ENCODE measurements at regions not wholly inside any gene's neighbourhood (a gene's known extent, or its start where the extent isn't known, plus 50 kb on each side); places are given as distances from the start of the nearest gene placed in this dataset.

DNA sequence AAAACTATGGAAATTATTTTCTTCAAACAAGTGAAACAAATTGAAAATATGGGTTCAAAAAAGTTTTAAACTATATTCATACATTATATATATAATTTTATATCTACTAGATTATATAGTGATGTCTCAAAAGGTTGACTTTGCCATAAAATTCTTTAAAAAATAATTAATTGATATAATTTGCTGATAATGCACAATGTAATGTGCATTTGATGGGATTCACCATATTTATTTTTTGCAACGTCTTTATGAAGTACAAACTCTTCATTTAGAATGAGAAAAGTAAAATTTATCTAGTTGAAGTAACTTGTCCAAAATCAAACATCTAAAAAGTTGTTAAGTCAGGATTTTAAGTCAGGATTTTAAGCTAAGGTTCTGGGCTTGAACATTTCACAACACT is 1954.5 kb upstream of the PCDH20 start:
- Histone ChIP-seq H3K27me3 (no peaks in the 10 kb centered on the region), H3K36me3 (no peaks in the 10 kb centered on the region), H3K9me3 (no peaks in the 10 kb centered on the region), H3K27ac (no peak overlapping the region), H3K4me3 (no peak overlapping the region), H3K4me1 (no peaks in the 10 kb centered on the region)
- DNase-seq (ENCODE audit: low spot score), result no peak
- TF ChIP-seq, protein P1, sequence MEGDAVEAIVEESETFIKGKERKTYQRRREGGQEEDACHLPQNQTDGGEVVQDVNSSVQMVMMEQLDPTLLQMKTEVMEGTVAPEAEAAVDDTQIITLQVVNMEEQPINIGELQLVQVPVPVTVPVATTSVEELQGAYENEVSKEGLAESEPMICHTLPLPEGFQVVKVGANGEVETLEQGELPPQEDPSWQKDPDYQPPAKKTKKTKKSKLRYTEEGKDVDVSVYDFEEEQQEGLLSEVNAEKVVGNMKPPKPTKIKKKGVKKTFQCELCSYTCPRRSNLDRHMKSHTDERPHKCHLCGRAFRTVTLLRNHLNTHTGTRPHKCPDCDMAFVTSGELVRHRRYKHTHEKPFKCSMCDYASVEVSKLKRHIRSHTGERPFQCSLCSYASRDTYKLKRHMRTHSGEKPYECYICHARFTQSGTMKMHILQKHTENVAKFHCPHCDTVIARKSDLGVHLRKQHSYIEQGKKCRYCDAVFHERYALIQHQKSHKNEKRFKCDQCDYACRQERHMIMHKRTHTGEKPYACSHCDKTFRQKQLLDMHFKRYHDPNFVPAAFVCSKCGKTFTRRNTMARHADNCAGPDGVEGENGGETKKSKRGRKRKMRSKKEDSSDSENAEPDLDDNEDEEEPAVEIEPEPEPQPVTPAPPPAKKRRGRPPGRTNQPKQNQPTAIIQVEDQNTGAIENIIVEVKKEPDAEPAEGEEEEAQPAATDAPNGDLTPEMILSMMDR (IDR thresholded peaks at IDR 0.05), result no peak

DNA sequence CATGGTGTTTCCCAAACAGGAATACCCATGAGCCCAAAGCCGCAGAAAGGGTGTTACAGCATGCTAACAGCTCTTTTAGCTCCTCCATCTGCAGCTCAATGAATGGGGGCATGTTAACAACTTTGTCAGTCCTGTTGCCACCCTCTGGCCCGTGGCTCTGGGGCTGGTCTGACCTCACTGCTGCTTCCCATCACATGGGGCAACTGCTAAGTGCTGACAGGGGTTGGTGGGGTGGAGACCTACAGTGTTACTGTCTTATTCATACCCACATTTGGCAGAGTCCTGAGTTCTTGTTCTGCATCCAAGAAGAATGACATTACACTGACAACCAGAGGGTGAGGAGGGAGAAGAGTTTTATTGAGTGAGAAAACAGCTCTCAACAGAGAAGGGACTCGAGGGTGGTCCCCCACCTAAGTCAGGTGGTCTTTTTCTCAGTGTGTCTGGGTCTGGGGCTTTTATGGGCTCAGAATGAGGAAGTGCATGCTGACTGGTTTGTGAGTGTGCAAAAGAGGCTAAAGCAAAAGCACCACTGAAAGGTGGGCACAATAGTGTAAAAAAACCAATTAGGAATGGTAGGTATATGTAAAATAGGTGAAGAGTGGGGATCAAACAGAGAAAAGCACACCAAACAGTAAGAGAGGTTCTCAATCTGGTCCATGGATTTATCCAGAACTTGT is 1952.0 kb upstream of the PCDH20 start:
- no peak overlapping the region for H3K27ac ChIP-seq
- H3K4me1 ChIP-seq, result no peaks in the 10 kb centered on the region
- H3K9me3 ChIP-seq, result no peaks in the 10 kb centered on the region
- no peaks in the 10 kb centered on the region for H3K27me3 ChIP-seq
- no peak for DNase-seq (ENCODE audit: low spot score)
- no peaks in the 10 kb centered on the region for H3K36me3 ChIP-seq
- TF ChIP-seq, protein P1 (IDR thresholded peaks at IDR 0.05), result no peak
- H3K4me3 ChIP-seq, result no peak overlapping the region

DNA sequence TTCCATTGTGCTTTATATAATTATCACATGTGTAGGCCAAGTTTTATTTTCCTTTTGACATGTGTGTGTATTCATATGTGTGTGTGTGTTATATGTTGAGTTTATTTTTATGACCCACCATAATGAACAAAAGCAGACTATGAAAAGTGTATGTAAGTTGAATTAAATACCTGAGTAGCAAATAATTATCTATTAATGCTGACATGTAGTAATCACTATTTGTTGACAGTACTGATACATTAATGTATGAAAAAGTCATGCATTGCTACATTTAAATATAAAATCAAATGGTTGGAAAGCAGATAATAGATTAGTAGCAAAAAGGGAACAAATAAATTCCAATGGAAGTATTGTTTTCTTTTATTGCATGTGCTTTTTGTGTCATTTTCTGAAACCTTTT is 1948.5 kb upstream of the PCDH20 start:
- TF ChIP-seq, protein P1 (IDR thresholded peaks at IDR 0.05), result no peak
- no peaks in the 10 kb centered on the region for H3K36me3 ChIP-seq
- H3K27me3 ChIP-seq, result no peaks in the 10 kb centered on the region
- H3K4me1 ChIP-seq, result no peaks in the 10 kb centered on the region
- no peak for DNase-seq (ENCODE audit: low spot score)
- H3K9me3 ChIP-seq, result no peaks in the 10 kb centered on the region
- H3K27ac ChIP-seq, result no peak overlapping the region
- no peak overlapping the region for H3K4me3 ChIP-seq

DNA sequence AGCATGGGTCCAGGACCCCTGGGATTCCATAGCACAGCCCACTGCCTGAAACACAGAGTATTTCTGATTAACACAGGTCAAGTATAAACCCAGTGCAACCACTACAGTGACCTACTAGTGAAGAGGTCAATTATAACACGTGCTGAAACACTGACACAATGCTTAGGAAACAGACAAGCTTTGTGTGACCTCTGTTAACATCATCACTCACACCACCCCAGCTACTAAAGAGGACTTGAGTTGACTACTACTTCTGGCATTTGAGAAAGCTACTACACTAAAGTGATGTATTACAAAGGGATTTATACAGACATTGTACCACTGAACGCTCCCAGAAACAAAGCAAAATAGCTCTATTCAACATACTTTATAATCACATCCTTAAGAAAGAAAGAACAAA is 1935.9 kb upstream of the PCDH20 start:
- no peaks in the 10 kb centered on the region for H3K27me3 ChIP-seq
- no peaks in the 10 kb centered on the region for H3K36me3 ChIP-seq
- no peaks in the 10 kb centered on the region for H3K9me3 ChIP-seq
- H3K27ac ChIP-seq, result no peak overlapping the region
- no peak overlapping the region for H3K4me3 ChIP-seq
- no peak for DNase-seq (ENCODE audit: low spot score)
- TF ChIP-seq, protein P1 (IDR thresholded peaks at IDR 0.05), result no peak
- H3K4me1 ChIP-seq, result no peaks in the 10 kb centered on the region

DNA sequence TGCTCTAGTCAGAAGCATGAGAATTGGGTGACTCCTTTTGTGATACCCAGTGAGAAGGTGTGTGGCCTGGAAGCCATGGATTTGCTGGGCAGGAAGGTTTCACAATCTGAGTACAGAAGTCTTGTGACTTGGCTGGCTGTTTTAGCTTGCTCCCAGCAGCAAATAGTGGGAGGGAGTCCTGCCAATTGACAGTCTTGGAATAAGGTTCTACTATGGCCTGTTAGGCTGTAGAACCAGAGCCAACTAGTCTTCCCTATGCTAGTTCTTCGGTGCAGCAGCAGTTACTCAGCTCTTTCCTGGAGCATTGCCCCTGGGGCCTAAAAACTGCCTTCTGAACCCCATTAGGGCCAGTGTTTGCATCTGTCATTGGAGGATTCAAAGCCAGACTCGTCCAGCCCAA is 1935.4 kb upstream of the PCDH20 start:
- DNase-seq (ENCODE audit: low spot score), result no peak
- H3K27me3 ChIP-seq, result no peaks in the 10 kb centered on the region
- H3K4me3 ChIP-seq, result no peak overlapping the region
- no peak overlapping the region for H3K27ac ChIP-seq
- H3K4me1 ChIP-seq, result no peaks in the 10 kb centered on the region
- TF ChIP-seq, protein P1 (IDR thresholded peaks at IDR 0.05), result no peak
- H3K36me3 ChIP-seq, result no peaks in the 10 kb centered on the region
- H3K9me3 ChIP-seq, result no peaks in the 10 kb centered on the region

DNA sequence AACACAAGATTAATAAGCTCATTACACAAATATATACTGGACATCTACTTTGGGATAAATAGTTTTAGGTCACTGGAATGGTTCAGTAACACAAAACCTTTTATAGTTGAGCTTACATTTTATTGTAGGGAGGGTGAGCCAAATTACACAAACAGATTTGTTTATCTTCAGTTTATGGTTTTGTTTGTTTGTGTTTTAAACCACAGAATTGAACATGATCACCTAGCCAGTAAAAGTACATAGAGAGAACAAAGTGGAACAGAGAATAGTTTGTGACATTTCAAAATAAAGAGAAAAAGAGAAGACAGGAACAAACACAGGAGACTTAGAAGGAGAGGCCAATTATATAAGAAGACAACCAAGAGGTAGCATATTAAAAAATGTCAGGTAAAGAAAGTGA is 1930.2 kb upstream of the PCDH20 start:
- Histone ChIP-seq H3K4me1 (no peaks in the 10 kb centered on the region), H3K4me3 (no peak overlapping the region), H3K9me3 (no peaks in the 10 kb centered on the region), H3K27me3 (no peaks in the 10 kb centered on the region), H3K27ac (no peak overlapping the region), H3K36me3 (no peaks in the 10 kb centered on the region)
- no peak for DNase-seq (ENCODE audit: low spot score)
- TF ChIP-seq, protein P1 (IDR thresholded peaks at IDR 0.05), result no peak
